ENCODE measurements at regions not wholly inside any gene's neighbourhood (a gene's known extent, or its start where the extent isn't known, plus 50 kb on each side); places are given as distances from the start of the nearest gene placed in this dataset.

DNA sequence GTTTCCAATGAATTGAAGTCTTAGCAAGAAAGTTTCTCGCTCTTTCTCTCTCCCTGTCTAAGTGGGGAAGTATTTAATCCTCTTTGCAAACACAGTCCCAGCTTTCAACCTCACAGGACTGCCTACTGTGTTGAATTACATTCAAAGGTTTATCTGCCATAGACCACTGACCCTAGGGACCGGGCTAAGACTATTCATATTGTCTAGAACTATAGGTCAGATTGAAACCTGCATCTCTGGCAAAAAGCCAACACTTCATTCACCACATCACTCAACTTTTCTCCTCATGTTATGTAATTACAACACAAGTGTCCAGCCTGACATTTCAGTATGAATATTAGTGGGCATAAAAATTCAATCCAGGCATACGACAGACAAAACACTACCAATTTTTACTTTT is 314.7 kb upstream of the RSPO3 start:
- TF ChIP-seq RFX5 (IDR thresholded peaks at IDR 0.05; ENCODE audit: low read depth, low read length) (no peak), SMC3 (IDR thresholded peaks at IDR 0.05; ENCODE audit: borderline replicate concordance, low read length) (no peak), RUNX3 (IDR thresholded peaks at IDR 0.05; ENCODE audit: low read length) (0 out of 2 replicates have a peak, but pooled peaks have one; percentile 22), SP1 (IDR thresholded peaks at IDR 0.05; ENCODE audit: low read depth, low read length) (no peak), ESRRA (IDR thresholded peaks at IDR 0.05; ENCODE audit: low read length) (no peak)
- TF ChIP-seq, protein P1, sequence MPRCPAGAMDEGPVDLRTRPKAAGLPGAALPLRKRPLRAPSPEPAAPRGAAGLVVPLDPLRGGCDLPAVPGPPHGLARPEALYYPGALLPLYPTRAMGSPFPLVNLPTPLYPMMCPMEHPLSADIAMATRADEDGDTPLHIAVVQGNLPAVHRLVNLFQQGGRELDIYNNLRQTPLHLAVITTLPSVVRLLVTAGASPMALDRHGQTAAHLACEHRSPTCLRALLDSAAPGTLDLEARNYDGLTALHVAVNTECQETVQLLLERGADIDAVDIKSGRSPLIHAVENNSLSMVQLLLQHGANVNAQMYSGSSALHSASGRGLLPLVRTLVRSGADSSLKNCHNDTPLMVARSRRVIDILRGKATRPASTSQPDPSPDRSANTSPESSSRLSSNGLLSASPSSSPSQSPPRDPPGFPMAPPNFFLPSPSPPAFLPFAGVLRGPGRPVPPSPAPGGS (IDR thresholded peaks at IDR 0.05; ENCODE audit: borderline replicate concordance, insufficient read depth, low read depth, low read length, poor library complexity, severe bottlenecking): no peak
- TF ChIP-seq, protein P2, sequence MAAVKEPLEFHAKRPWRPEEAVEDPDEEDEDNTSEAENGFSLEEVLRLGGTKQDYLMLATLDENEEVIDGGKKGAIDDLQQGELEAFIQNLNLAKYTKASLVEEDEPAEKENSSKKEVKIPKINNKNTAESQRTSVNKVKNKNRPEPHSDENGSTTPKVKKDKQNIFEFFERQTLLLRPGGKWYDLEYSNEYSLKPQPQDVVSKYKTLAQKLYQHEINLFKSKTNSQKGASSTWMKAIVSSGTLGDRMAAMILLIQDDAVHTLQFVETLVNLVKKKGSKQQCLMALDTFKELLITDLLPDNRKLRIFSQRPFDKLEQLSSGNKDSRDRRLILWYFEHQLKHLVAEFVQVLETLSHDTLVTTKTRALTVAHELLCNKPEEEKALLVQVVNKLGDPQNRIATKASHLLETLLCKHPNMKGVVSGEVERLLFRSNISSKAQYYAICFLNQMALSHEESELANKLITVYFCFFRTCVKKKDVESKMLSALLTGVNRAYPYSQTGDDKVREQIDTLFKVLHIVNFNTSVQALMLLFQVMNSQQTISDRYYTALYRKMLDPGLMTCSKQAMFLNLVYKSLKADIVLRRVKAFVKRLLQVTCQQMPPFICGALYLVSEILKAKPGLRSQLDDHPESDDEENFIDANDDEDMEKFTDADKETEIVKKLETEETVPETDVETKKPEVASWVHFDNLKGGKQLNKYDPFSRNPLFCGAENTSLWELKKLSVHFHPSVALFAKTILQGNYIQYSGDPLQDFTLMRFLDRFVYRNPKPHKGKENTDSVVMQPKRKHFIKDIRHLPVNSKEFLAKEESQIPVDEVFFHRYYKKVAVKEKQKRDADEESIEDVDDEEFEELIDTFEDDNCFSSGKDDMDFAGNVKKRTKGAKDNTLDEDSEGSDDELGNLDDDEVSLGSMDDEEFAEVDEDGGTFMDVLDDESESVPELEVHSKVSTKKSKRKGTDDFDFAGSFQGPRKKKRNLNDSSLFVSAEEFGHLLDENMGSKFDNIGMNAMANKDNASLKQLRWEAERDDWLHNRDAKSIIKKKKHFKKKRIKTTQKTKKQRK (IDR thresholded peaks at IDR 0.05; ENCODE audit: low read depth, low read length): no peak
- Histone ChIP-seq H3K27ac (ENCODE audit: control insufficient read depth, insufficient read depth) (no peak overlapping the region), H3K4me2 (ENCODE audit: control insufficient read depth, insufficient read depth) (no peak overlapping the region), H3K4me1 (ENCODE audit: control insufficient read depth, insufficient read depth, low read length) (no peaks in the 10 kb centered on the region), H3K27me3 (replicated peaks in 1 of 2; ENCODE audit: control insufficient read depth in 2 of 2, insufficient read depth in 2 of 2, low read length in 1 of 2) (no peaks in the 10 kb centered on the region), H3K36me3 (ENCODE audit: control insufficient read depth in 2 of 2, insufficient read depth in 2 of 2, low read length in 1 of 2) (no peaks in the 10 kb centered on the region), H2AFZ (ENCODE audit: control insufficient read depth, low read depth, low read length) (no peak overlapping the region), H3K79me2 (ENCODE audit: control insufficient read depth, insufficient read depth, low read length) (no peaks in the 10 kb centered on the region), H4K20me1 (ENCODE audit: control insufficient read depth, insufficient read depth) (no peaks in the 10 kb centered on the region), H3K9me3 (replicated peaks; ENCODE audit: control insufficient read depth, insufficient read depth, low read length) (no peaks in the 10 kb centered on the region), H3K9ac (ENCODE audit: control insufficient read depth, insufficient read depth, low read length) (no peak overlapping the region), H3K4me3 (no peak overlapping the region)
- SMC1A ChIA-PET (ENCODE audit: uncharacterized antibody, unreplicated experiment): interaction anchor here (0.6 to 2.3 kb wide), 5 partner anchors 176 to 463 kb away, joined by 3 to 9 read pairs (median 3); partner anchors contain the start of gene RNF146
- DNase-seq (ENCODE audit: low read depth, low spot score) (no peak), ATAC-seq (peak; percentile 73), FAIRE-seq (no peak)
- CTCF ChIA-PET: interaction anchor here (1.0 to 3.5 kb wide), 14 partner anchors 9 to 462 kb away, joined by 3 to 16 read pairs (median 4); partner anchors contain the start of gene RNF146
- BruUV-seq (replicated peaks): no TSS peak
- POLR2A ChIA-PET: no interaction called here
- RAD21 ChIA-PET (ENCODE audit: unreplicated experiment): interaction anchor here (1.0 to 1.4 kb wide), 2 partner anchors 316 to 387 kb away, joined by 3 to 4 read pairs; no protein-coding TSS in a partner anchor
- intact Hi-C loops (cut with micrococcal nuclease; ENCODE audit: unreplicated experiment): loop anchor here (1.0 kb wide), 1 partner anchor 318 kb away; no protein-coding TSS in a partner anchor
- 0% methylated on average over 3 of the region's 3 CpGs for WGBS (ENCODE audit: insufficient coverage, insufficient replicate concordance, low lambda C conversion rate, missing lambda C conversion rate)
- in situ Hi-C loops (cut with MboI): loop anchor here (5.0 kb wide), 1 partner anchor 319 kb away; no protein-coding TSS in a partner anchor

Measured in GM12878 (cell line).